Heart left ventricle (tissue), 13 donors: ENCODE measurements at regions not wholly inside any gene's neighbourhood (a gene's known extent, or its start where the extent isn't known, plus 50 kb on each side); places are given as distances from the start of the nearest gene placed in this dataset.

Experiments
- CTCF ChIP-seq, 12 donors: fragments of 200-600 bp; sonication (generic) in 4 of 12; IDR thresholded peaks; one replicate each; pipeline versions ENCODE4 v1.5.0 to v1.8.0; 2018 to 2022; ENCODE audit warnings: antibody characterized with exemption in 12 of 12, mild to moderate bottlenecking in 5 of 12
- POLR2A ChIP-seq, 2 donors: fragments of 450-650 bp; IDR thresholded peaks; one replicate each; pipeline ENCODE4 v1.6.1; 2017; ENCODE audit warnings: antibody characterized with exemption in 2 of 2, mild to moderate bottlenecking in 2 of 2, moderate library complexity in 2 of 2
- donor health status: ischemic (EF 13 %, LVEDD 7.1; RV severe dilation, severe dysfunction).
- donor health status: DM: no; HTN: yes; CAD: no.
- donor health status: DM: no; HTN: no; CAD: no.
- donor health status: ischemic (EF 25% LVEDD 6.9; RV normal size, moderate dysfunction).
- donor health status: ischemic (EF 25% LVEDD 5.7; RV mildly dilated, moderate dysfunction).
- donor health status: ischemic (EF 35%, LVEDD 5.7; RV mildly dilated, moderate dysfunction).
- donor health status: nonischemic (EF 11% LVEDD 7.7; RV severe dilation, severe dysfunction).
- donor health status: DM: yes; HTN: yes; CAD: no.
- donor health status: PGD.
- donor health status: ischemic (EF 29% LVEDD 5.4; RV normal size, mild dysfunction).
- donor health status: nonischemic (EF 23%, LVEDD 6.1; RV moderate dilation, normal function).

- no peak for TF ChIP-seq CTCF (IDR thresholded peaks at IDR 0.05)
- TF ChIP-seq POLR2A (IDR thresholded peaks at IDR 0.05), result no peak
Measured at GRCh38 chr12:24088751-24089509, 139.5 kb upstream of the SOX5 start.
